ENCODE measurements at regions not wholly inside any gene's neighbourhood (a gene's known extent, or its start where the extent isn't known, plus 50 kb on each side); places are given as distances from the start of the nearest gene placed in this dataset.

- Histone ChIP-seq H3K27ac (ENCODE audit: low read length) (no peak overlapping the region), H3K36me3 (replicated peaks; ENCODE audit: insufficient read depth, low read length) (no peaks in the 10 kb centered on the region), H3K27me3 (replicated peaks; ENCODE audit: insufficient read depth, low read length) (no peaks in the 10 kb centered on the region), H3K9me3 (replicated peaks; ENCODE audit: insufficient read depth, low read length) (no peaks in the 10 kb centered on the region), H4K20me1 (ENCODE audit: insufficient read depth, low read length) (no peaks in the 10 kb centered on the region), H3K9ac (ENCODE audit: low read length) (no peak overlapping the region), H2AFZ (ENCODE audit: low read length) (no peak overlapping the region), H3K4me2 (ENCODE audit: low read depth, low read length) (no peak overlapping the region), H3K9me2 (replicated peaks; ENCODE audit: insufficient read depth, low read length) (no peaks in the 10 kb centered on the region), H3K4me1 (ENCODE audit: low read length) (no peaks in the 10 kb centered on the region), H3K79me2 (ENCODE audit: low read length) (no peaks in the 10 kb centered on the region), H3F3A (ENCODE audit: insufficient read depth, low read length) (no peaks in the 10 kb centered on the region), H3K4me3 (ENCODE audit: low read length) (no peak overlapping the region)
- no peak for DNase-seq
- TF ChIP-seq, protein P1, sequence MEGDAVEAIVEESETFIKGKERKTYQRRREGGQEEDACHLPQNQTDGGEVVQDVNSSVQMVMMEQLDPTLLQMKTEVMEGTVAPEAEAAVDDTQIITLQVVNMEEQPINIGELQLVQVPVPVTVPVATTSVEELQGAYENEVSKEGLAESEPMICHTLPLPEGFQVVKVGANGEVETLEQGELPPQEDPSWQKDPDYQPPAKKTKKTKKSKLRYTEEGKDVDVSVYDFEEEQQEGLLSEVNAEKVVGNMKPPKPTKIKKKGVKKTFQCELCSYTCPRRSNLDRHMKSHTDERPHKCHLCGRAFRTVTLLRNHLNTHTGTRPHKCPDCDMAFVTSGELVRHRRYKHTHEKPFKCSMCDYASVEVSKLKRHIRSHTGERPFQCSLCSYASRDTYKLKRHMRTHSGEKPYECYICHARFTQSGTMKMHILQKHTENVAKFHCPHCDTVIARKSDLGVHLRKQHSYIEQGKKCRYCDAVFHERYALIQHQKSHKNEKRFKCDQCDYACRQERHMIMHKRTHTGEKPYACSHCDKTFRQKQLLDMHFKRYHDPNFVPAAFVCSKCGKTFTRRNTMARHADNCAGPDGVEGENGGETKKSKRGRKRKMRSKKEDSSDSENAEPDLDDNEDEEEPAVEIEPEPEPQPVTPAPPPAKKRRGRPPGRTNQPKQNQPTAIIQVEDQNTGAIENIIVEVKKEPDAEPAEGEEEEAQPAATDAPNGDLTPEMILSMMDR (IDR thresholded peaks at IDR 0.05; ENCODE audit: low read length): no peak
- TF ChIP-seq EZH2 (optimal IDR thresholded peaks at IDR 0.05; ENCODE audit: low read depth, low read length): no peak
- TF ChIP-seq EZH2phosphoT487 (IDR thresholded peaks at IDR 0.05; ENCODE audit: low read length): no peak
Observed at GRCh38 chr2:53104263-53104662, 663.3 kb upstream of the CHAC2 start.

GRCh38 chr2:53103679-53104078, 663.9 kb upstream of the CHAC2 start:
- no peaks in the 10 kb centered on the region for H3K4me1 ChIP-seq (ENCODE audit: low read length)
- no peaks in the 10 kb centered on the region for H3K9me2 ChIP-seq (replicated peaks; ENCODE audit: insufficient read depth, low read length)
- H3K79me2 ChIP-seq (ENCODE audit: low read length): no peaks in the 10 kb centered on the region
- no peaks in the 10 kb centered on the region for H4K20me1 ChIP-seq (ENCODE audit: insufficient read depth, low read length)
- no peak for TF ChIP-seq EZH2phosphoT487 (IDR thresholded peaks at IDR 0.05; ENCODE audit: low read length)
- TF ChIP-seq EZH2 (optimal IDR thresholded peaks at IDR 0.05; ENCODE audit: low read depth, low read length): no peak
- TF ChIP-seq, protein P1 (IDR thresholded peaks at IDR 0.05; ENCODE audit: low read length): no peak
- no peak for DNase-seq
- H3K9ac ChIP-seq (ENCODE audit: low read length): no peak overlapping the region
- no peaks in the 10 kb centered on the region for H3K36me3 ChIP-seq (replicated peaks; ENCODE audit: insufficient read depth, low read length)
- H3F3A ChIP-seq (ENCODE audit: insufficient read depth, low read length): no peaks in the 10 kb centered on the region
- H3K27ac ChIP-seq (ENCODE audit: low read length): no peak overlapping the region
- H2AFZ ChIP-seq (ENCODE audit: low read length): no peak overlapping the region
- H3K4me2 ChIP-seq (ENCODE audit: low read depth, low read length): no peak overlapping the region
- no peaks in the 10 kb centered on the region for H3K27me3 ChIP-seq (replicated peaks; ENCODE audit: insufficient read depth, low read length)
- no peak overlapping the region for H3K4me3 ChIP-seq (ENCODE audit: low read length)
- H3K9me3 ChIP-seq (replicated peaks; ENCODE audit: insufficient read depth, low read length): no peaks in the 10 kb centered on the region

GRCh38 chr2:53098696-53099078, 668.9 kb upstream of the CHAC2 start:
- no peak overlapping the region for H3K9ac ChIP-seq (ENCODE audit: low read length)
- H3K27me3 ChIP-seq (replicated peaks; ENCODE audit: insufficient read depth, low read length): no peaks in the 10 kb centered on the region
- H3K36me3 ChIP-seq (replicated peaks; ENCODE audit: insufficient read depth, low read length): no peaks in the 10 kb centered on the region
- no peak overlapping the region for H3K27ac ChIP-seq (ENCODE audit: low read length)
- no peaks in the 10 kb centered on the region for H3K9me2 ChIP-seq (replicated peaks; ENCODE audit: insufficient read depth, low read length)
- H3K4me1 ChIP-seq (ENCODE audit: low read length): no peaks in the 10 kb centered on the region
- TF ChIP-seq EZH2phosphoT487 (IDR thresholded peaks at IDR 0.05; ENCODE audit: low read length) (no peak), EZH2 (optimal IDR thresholded peaks at IDR 0.05; ENCODE audit: low read depth, low read length) (no peak)
- TF ChIP-seq, protein P1 (IDR thresholded peaks at IDR 0.05; ENCODE audit: low read length): no peak
- no peak for DNase-seq
- no peaks in the 10 kb centered on the region for H4K20me1 ChIP-seq (ENCODE audit: insufficient read depth, low read length)
- H3K79me2 ChIP-seq (ENCODE audit: low read length): no peaks in the 10 kb centered on the region
- no peak overlapping the region for H3K4me2 ChIP-seq (ENCODE audit: low read depth, low read length)
- H3F3A ChIP-seq (ENCODE audit: insufficient read depth, low read length): no peaks in the 10 kb centered on the region
- no peaks in the 10 kb centered on the region for H3K9me3 ChIP-seq (replicated peaks; ENCODE audit: insufficient read depth, low read length)
- H2AFZ ChIP-seq (ENCODE audit: low read length): no peak overlapping the region
- H3K4me3 ChIP-seq (ENCODE audit: low read length): no peak overlapping the region
